ENCODE measurements at regions not wholly inside any gene's neighbourhood (a gene's known extent, or its start where the extent isn't known, plus 50 kb on each side); places are given as distances from the start of the nearest gene placed in this dataset.

DNA sequence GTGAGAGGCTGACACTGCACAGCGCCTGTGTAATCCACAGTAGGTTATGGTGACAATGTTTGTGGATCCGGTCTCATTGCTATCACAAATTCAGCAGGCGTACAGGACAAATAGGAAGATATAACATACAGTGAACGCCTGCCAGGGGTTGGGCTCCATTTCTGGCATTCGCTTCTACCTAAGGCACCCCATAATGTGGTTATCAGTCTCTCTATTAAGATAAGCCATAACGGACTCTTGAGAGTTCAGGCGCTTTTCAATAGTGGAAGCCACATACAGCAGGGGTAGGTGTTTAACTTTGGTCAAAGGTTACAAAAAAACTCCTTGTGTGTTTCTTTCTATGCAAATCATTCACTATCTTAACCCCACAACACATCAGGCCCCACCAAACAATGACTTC, 72.8 kb downstream of the SIPA1L2 start:
- TF ChIP-seq CTCF (IDR thresholded peaks at IDR 0.05; ENCODE audit: low read depth, low read length, missing control alignments), result no peak
- in situ Hi-C loops (cut with HindIII; ENCODE audit: low sequenced_read_pairs), result no loop called here
- H3K4me3 ChIP-seq (ENCODE audit: low read depth, low read length), result no peak overlapping the region
- DNase-seq (ENCODE audit: low read depth), result no peak

DNA sequence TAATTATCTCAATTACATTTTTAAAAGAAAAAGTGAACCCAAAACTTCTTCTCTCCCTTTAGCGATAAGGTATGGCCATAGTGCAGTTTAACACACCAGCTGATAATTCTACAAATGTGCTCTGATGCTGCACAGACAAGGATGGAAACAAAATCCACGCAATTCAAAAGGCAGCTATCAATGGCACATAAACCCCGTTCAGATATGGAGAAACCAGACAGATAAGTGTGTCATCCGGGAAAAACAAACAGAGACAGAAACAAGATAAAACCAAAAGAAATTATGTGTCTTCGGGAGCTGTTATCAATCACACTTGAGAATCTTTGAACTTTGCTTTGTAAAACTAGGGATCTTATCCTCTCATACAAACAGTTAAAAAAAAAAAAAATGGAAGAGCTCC, 73.6 kb downstream of the SIPA1L2 start:
- no peak for DNase-seq (ENCODE audit: low read depth)
- no peak for TF ChIP-seq CTCF (IDR thresholded peaks at IDR 0.05; ENCODE audit: low read depth, low read length, missing control alignments)
- no peak overlapping the region for H3K4me3 ChIP-seq (ENCODE audit: low read depth, low read length)
- in situ Hi-C loops (cut with HindIII; ENCODE audit: low sequenced_read_pairs), result no loop called here

DNA sequence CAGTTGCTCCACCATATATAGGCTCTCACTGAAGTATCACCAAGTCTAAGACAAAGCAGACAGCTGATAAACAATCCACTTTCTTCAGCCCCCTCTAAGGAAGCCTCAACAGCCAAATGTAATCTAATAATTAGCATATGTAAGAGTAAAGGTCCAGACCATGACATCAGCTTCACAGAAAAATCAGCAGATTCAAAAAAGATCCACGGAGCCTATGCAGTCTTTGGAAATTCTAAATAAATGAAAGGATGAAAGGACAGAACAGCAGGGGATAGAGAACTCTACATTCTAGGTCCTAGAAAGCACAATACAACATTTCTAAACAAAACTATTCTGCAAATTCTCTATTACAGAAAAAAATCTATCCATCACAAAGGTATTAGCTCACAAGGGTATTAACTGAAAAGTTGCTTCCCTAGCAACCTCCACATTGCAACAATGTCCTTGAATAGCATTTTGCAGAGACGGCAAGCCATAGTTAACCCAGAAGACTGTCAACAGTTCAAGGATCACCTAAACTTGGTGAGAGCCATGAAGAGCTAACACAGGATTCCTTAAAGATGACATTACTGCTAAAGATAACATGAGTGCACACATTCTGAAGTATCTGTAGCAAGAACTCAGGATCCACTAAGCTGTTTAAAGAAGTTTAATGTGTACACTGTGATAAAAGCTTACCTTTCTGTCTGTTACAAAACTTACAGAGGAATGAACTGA, 74.3 kb downstream of the SIPA1L2 start:
- in situ Hi-C loops (cut with HindIII; ENCODE audit: low sequenced_read_pairs), result no loop called here
- no peak for TF ChIP-seq CTCF (IDR thresholded peaks at IDR 0.05; ENCODE audit: low read depth, low read length, missing control alignments)
- no peak overlapping the region for H3K4me3 ChIP-seq (ENCODE audit: low read depth, low read length)
- DNase-seq (ENCODE audit: low read depth), result no peak

GRCh38 chr1:232554409-232554808, 75.5 kb downstream of the SIPA1L2 start:
- H3K4me3 ChIP-seq (ENCODE audit: low read depth, low read length), result no peak overlapping the region
- in situ Hi-C loops (cut with HindIII; ENCODE audit: low sequenced_read_pairs), result no loop called here
- no peak for DNase-seq (ENCODE audit: low read depth)
- no peak for TF ChIP-seq CTCF (IDR thresholded peaks at IDR 0.05; ENCODE audit: low read depth, low read length, missing control alignments)

DNA sequence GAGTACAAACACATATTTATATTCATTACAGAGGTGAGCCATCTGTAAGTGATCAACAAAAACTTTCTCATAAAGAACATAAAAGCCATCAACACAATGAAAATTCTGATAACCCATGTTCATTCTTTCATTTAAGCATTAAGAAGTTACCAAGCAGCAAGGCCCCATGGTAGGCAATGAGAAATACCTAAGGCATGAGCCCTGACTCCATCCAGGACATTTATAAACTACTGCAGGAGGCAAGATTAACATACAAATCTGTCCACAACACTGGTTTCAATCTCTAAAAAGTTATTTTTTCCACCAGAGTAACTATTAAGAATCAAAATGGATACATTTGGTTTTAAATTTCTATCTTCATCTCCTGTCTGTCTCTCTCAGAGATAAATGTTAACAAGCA, 76.1 kb downstream of the SIPA1L2 start:
- in situ Hi-C loops (cut with HindIII; ENCODE audit: low sequenced_read_pairs), result no loop called here
- no peak for DNase-seq (ENCODE audit: low read depth)
- no peak overlapping the region for H3K4me3 ChIP-seq (ENCODE audit: low read depth, low read length)
- no peak for TF ChIP-seq CTCF (IDR thresholded peaks at IDR 0.05; ENCODE audit: low read depth, low read length, missing control alignments)

DNA sequence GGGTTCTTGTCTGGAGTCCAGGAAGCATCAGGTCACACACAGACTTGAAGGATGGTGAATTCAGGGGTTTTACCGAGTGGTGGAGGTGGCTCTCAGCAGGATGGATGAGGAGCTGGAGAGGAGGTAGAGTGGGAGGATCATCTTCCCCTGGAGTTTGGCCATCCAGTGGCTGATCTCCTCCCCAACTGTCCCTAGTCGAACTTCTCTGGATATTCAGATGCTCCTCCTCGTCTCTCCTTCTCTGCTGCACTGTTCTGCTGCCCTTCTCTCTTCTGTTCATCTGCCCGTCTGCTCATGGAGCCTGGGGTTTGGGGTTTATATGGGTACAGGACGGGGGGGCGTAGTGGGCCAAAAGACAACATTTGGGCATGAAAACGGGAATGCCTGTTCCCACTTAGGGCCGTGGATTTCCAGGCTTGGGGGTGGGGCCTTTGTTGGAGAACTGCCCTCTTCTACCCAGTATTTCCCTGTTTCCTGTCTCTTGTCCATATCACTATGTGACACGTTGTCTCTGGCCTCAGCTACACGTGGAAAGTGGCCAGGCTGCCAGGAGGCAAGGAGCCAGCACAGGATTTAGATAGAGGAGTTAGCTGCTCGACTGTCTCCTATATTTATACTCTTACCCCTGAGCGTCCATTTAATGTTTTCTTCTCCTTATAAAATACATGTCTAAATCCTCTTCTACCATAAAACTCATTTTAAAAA, 76.7 kb downstream of the SIPA1L2 start:
- H3K4me3 ChIP-seq (ENCODE audit: low read depth, low read length), result no peak overlapping the region
- no peak for TF ChIP-seq CTCF (IDR thresholded peaks at IDR 0.05; ENCODE audit: low read depth, low read length, missing control alignments)
- in situ Hi-C loops (cut with HindIII; ENCODE audit: low sequenced_read_pairs), result no loop called here
- DNase-seq (ENCODE audit: low read depth), result no peak
